ENCODE measurements at regions not wholly inside any gene's neighbourhood (a gene's known extent, or its start where the extent isn't known, plus 50 kb on each side); places are given as distances from the start of the nearest gene placed in this dataset.

GRCh38 chr2:236370847-236371409 lies 106.7 kb upstream of the ASB18 start:
- peaks cover 4% of the 10 kb centered on the region for H3K4me1 ChIP-seq (ENCODE audit: control insufficient read depth, insufficient read depth, low read length)
- in situ Hi-C loops (cut with MboI), result no loop called here
- H3K9me3 ChIP-seq (replicated peaks; ENCODE audit: control insufficient read depth, insufficient read depth, low read length), result no peaks in the 10 kb centered on the region
- no peaks in the 10 kb centered on the region for H4K20me1 ChIP-seq (ENCODE audit: control insufficient read depth, insufficient read depth)
- H3K27me3 ChIP-seq (replicated peaks in 1 of 2; ENCODE audit: control insufficient read depth in 2 of 2, insufficient read depth in 2 of 2, low read length in 1 of 2), result no peaks in the 10 kb centered on the region; a peak in 1 of 4 replicates
- DNase-seq (ENCODE audit: low read depth, low spot score) (no peak), FAIRE-seq (no peak), ATAC-seq (no peak)
- no peak for TF ChIP-seq ZNF217 (IDR thresholded peaks at IDR 0.05)
- TF ChIP-seq ATF7 (IDR thresholded peaks at IDR 0.05; ENCODE audit: low read depth), result no peak
- TF ChIP-seq SMAD1 (IDR thresholded peaks at IDR 0.05; ENCODE audit: low read depth, partially characterized antibody), result no peak
- no peak for TF ChIP-seq RB1 (IDR thresholded peaks at IDR 0.05; ENCODE audit: borderline replicate concordance)
- no peak for TF ChIP-seq RAD51 (IDR thresholded peaks at IDR 0.05)
- no peak for TF ChIP-seq FOXM1 (IDR thresholded peaks at IDR 0.05; ENCODE audit: low read depth, low read length)
- no peak for TF ChIP-seq TCF3 (IDR thresholded peaks at IDR 0.05; ENCODE audit: borderline replicate concordance, insufficient read depth, low read depth, low read length)
- no peak for TF ChIP-seq MYB (IDR thresholded peaks at IDR 0.05; ENCODE audit: borderline replicate concordance, low read depth, low read length)
- no peak for TF ChIP-seq ATF3 (IDR thresholded peaks at IDR 0.05; ENCODE audit: borderline replicate concordance, extremely low read depth, low read depth, low read length)
- TF ChIP-seq SMARCA5 (IDR thresholded peaks at IDR 0.05), result no peak
- no peak for TF ChIP-seq RFX5 (IDR thresholded peaks at IDR 0.05; ENCODE audit: low read depth, low read length)
- TF ChIP-seq CREM (IDR thresholded peaks at IDR 0.05; ENCODE audit: low read depth), result no peak
- no peak overlapping the region for H3K4me2 ChIP-seq (ENCODE audit: control insufficient read depth, insufficient read depth)
- no TSS peak for BruUV-seq (replicated peaks)
- ChIA-PET SMC1A (ENCODE audit: uncharacterized antibody, unreplicated experiment) (no interaction called here), POLR2A (no interaction called here), RAD21 (ENCODE audit: unreplicated experiment) (no interaction called here), CTCF (no interaction called here)
- intact Hi-C loops (cut with micrococcal nuclease; ENCODE audit: unreplicated experiment), result no loop called here
- H3K9ac ChIP-seq (ENCODE audit: control insufficient read depth, insufficient read depth, low read length), result no peak overlapping the region
- no peaks in the 10 kb centered on the region for H3K79me2 ChIP-seq (ENCODE audit: control insufficient read depth, insufficient read depth, low read length)
- H3K27ac ChIP-seq (ENCODE audit: control insufficient read depth, insufficient read depth), result no peak overlapping the region
- H3K4me3 ChIP-seq, result no peak overlapping the region
- H3K36me3 ChIP-seq (ENCODE audit: control insufficient read depth in 2 of 2, insufficient read depth in 2 of 2, low read length in 1 of 2), result no peaks in the 10 kb centered on the region
- H2AFZ ChIP-seq (ENCODE audit: control insufficient read depth, low read depth, low read length), result no peak overlapping the region
- 27% methylated on average over 10 of the region's 10 CpGs for WGBS (ENCODE audit: insufficient coverage, insufficient replicate concordance, low lambda C conversion rate, missing lambda C conversion rate)
